H9 (cell line): ENCODE measurements at regions not wholly inside any gene's neighbourhood (a gene's known extent, or its start where the extent isn't known, plus 50 kb on each side); places are given as distances from the start of the nearest gene placed in this dataset.

Experiments used
- DNase-seq: peaks from one replicate; pipeline ENCODE4 v3.0.0-alpha.2; 2017
- H2AFZ ChIP-seq: one replicate; pipeline ENCODE4 v1.6.1; 2013; ENCODE audit warnings: mild to moderate bottlenecking, low read length, control low read depth, moderate library complexity
- H2AK5ac ChIP-seq: 2 replicates; pipeline ENCODE4 v1.6.1; 2013; ENCODE audit warnings: low read length, control low read depth, mixed read lengths; ENCODE audit not compliant: insufficient read length
- H2BK120ac ChIP-seq: one replicate; pipeline ENCODE4 v1.6.1; 2013; ENCODE audit warnings: low read depth, mild to moderate bottlenecking, low read length, control low read depth, inconsistent platforms; ENCODE audit not compliant: poor library complexity, severe bottlenecking
- H2BK12ac ChIP-seq: 2 replicates; pipeline ENCODE4 v1.6.1; 2013; ENCODE audit warnings: low read length, control low read depth, mixed read lengths, low read depth; ENCODE audit not compliant: insufficient read length
- H2BK15ac ChIP-seq: 2 replicates; pipeline ENCODE4 v1.6.1; 2013; ENCODE audit warnings: low read depth, low read length, control low read depth
- H2BK20ac ChIP-seq: one replicate; pipeline ENCODE4 v1.6.1; 2013; ENCODE audit warnings: low read depth, mild to moderate bottlenecking, low read length, control low read depth, inconsistent platforms; ENCODE audit not compliant: poor library complexity, severe bottlenecking
- H2BK5ac ChIP-seq: 2 replicates; pipeline ENCODE4 v1.6.1; 2013; ENCODE audit warnings: low read length, control low read depth, mixed read lengths; ENCODE audit not compliant: insufficient read length
- H3K14ac ChIP-seq: 2 replicates; pipeline ENCODE4 v1.6.1; 2013; ENCODE audit warnings: low read length, control low read depth; ENCODE audit not compliant: insufficient read depth
- H3K18ac ChIP-seq: 2 replicates; pipeline ENCODE4 v1.6.1; 2013; ENCODE audit warnings: low read depth, mild to moderate bottlenecking, mixed read lengths, low read length, control low read depth; ENCODE audit not compliant: insufficient read length
- H3K23ac ChIP-seq: 2 replicates; pipeline ENCODE4 v1.6.1; 2013; ENCODE audit warnings: low read length, control low read depth, mixed read lengths, low read depth; ENCODE audit not compliant: insufficient read length
- H3K23me2 ChIP-seq: 2 replicates; pipeline ENCODE4 v1.6.1; 2013; ENCODE audit warnings: low read depth, mild to moderate bottlenecking, mixed read lengths, low read length, control low read depth; ENCODE audit not compliant: insufficient read length, poor library complexity, severe bottlenecking
- H3K27ac ChIP-seq: 2 replicates; pipeline ENCODE4 v1.5.1; 2013; ENCODE audit warnings: low read length, control low read depth, mixed read lengths, low read depth; ENCODE audit not compliant: insufficient read length
- H3K27me3 ChIP-seq: 2 replicates; pipeline ENCODE4 v1.6.1; 2013; ENCODE audit warnings: low read length, control low read depth, inconsistent platforms; ENCODE audit not compliant: insufficient read depth
- H3K4ac ChIP-seq: 2 replicates; pipeline ENCODE4 v1.6.1; 2013; ENCODE audit warnings: low read depth, mild to moderate bottlenecking, control low read depth, inconsistent platforms, low read length, moderate library complexity
- H3K4me1 ChIP-seq: 2 replicates; pipeline ENCODE4 v1.6.1; 2013; ENCODE audit warnings: low read length, control low read depth, inconsistent platforms; ENCODE audit not compliant: insufficient read depth
- H3K4me2 ChIP-seq: 2 replicates; pipeline ENCODE4 v1.6.1; 2013; ENCODE audit warnings: low read length, control low read depth, mixed read lengths; ENCODE audit not compliant: insufficient read length, insufficient read depth
- H3K56ac ChIP-seq: 2 replicates; pipeline ENCODE4 v1.6.1; 2013; ENCODE audit warnings: low read depth, mild to moderate bottlenecking, mixed read lengths, low read length, control low read depth; ENCODE audit not compliant: insufficient read length
- H3K79me1 ChIP-seq: 2 replicates; pipeline ENCODE4 v1.6.1; 2013; ENCODE audit warnings: low read depth, mild to moderate bottlenecking, moderate library complexity, low read length, control low read depth, inconsistent platforms; ENCODE audit not compliant: insufficient read depth, poor library complexity, severe bottlenecking
- H3K79me2 ChIP-seq: 2 replicates; pipeline ENCODE4 v1.6.1; 2013; ENCODE audit warnings: low read length, control low read depth, inconsistent platforms; ENCODE audit not compliant: insufficient read depth
- H3K9ac ChIP-seq: 2 replicates; pipeline ENCODE4 v1.6.1; 2013; ENCODE audit warnings: low read length, control low read depth, mixed read lengths; ENCODE audit not compliant: insufficient read length; ENCODE audit errors: extremely low read depth
- H3K9me3 ChIP-seq: one replicate; pipeline ENCODE4 v1.6.1; 2013; ENCODE audit warnings: low read depth, low read length, inconsistent platforms; ENCODE audit not compliant: control insufficient read depth
- H3T11ph ChIP-seq: one replicate; pipeline ENCODE4 v1.6.1; 2013; ENCODE audit warnings: mild to moderate bottlenecking, low read length, control low read depth, inconsistent platforms
- H4K20me1 ChIP-seq: one replicate; pipeline ENCODE4 v1.6.1; 2013; ENCODE audit not compliant: control insufficient read depth, insufficient read length, insufficient read depth
- H4K5ac ChIP-seq: 2 replicates; pipeline ENCODE4 v1.6.1; 2013; ENCODE audit warnings: low read depth, mild to moderate bottlenecking, mixed read lengths, low read length, control low read depth; ENCODE audit not compliant: insufficient read length
- H4K8ac ChIP-seq: replicated peaks from 2 replicates; pipeline ENCODE4 v1.6.1; 2013; ENCODE audit warnings: low read length, control low read depth, mixed read lengths, low read depth; ENCODE audit not compliant: insufficient read length
- H4K91ac ChIP-seq: 2 replicates; pipeline ENCODE4 v1.6.1; 2013; ENCODE audit warnings: low read depth, mild to moderate bottlenecking, moderate library complexity, mixed read lengths, low read length, control low read depth; ENCODE audit not compliant: insufficient read length
- H3K27ac Mint-ChIP-seq, 3 experiments: 2 replicates in 2 of 3; 3 replicates in 1 of 3; pipeline ENCODE4 v1.8.0; 2020 to 2021; ENCODE audit warnings: mixed read lengths in 3 of 3, mild to moderate bottlenecking in 1 of 3, moderate library complexity in 1 of 3
- H3K27me3 Mint-ChIP-seq: 2 replicates; pipeline ENCODE4 v1.8.0; 2021; ENCODE audit warnings: low read depth, mild to moderate bottlenecking, moderate library complexity, mixed read lengths
- H3K36me3 Mint-ChIP-seq, 3 experiments: 2 replicates in 2 of 3; 3 replicates in 1 of 3; pipeline ENCODE4 v1.8.0; 2020 to 2021; ENCODE audit warnings: low read depth in 3 of 3, mixed read lengths in 3 of 3; ENCODE audit not compliant: insufficient read depth in 1 of 3
- H3K4me1 Mint-ChIP-seq, 2 experiments: 2 replicates each; pipeline ENCODE4 v1.8.0; 2020; ENCODE audit warnings: mixed read lengths in 2 of 2
- H3K4me3 Mint-ChIP-seq, 2 experiments: 2 replicates in 1 of 2; 3 replicates in 1 of 2; pipeline ENCODE4 v1.8.0; 2020 to 2021; ENCODE audit warnings: mild to moderate bottlenecking in 2 of 2, mixed read lengths in 2 of 2, moderate library complexity in 1 of 2
- H3K9me3 Mint-ChIP-seq, 2 experiments: 2 replicates in 1 of 2; 3 replicates in 1 of 2; pipeline ENCODE4 v1.8.0; 2020; ENCODE audit warnings: mild to moderate bottlenecking in 2 of 2, mixed read lengths in 2 of 2, moderate library complexity in 1 of 2
- WGBS: extraction: QIAGEN DNeasy Blood & Tissue Kit; methylation state at CpG from one replicate; pipeline ENCODE4 v1.1.7; 2013; ENCODE audit warnings: missing lambda C conversion rate, low lambda C conversion rate, mixed read lengths; ENCODE audit not compliant: insufficient read length; ENCODE audit errors: extremely low coverage; 5-methylcytosine and 5-hydroxymethylcytosine counted together
- TF ChIP-seq, protein P1 (sequence below): fragments of 200-600 bp; sonication (generic); conservative IDR thresholded peaks from 3 replicates; pipeline ENCODE4 v1.8.0; 2021; ENCODE audit warnings: antibody characterized with exemption, mild to moderate bottlenecking

DNA sequence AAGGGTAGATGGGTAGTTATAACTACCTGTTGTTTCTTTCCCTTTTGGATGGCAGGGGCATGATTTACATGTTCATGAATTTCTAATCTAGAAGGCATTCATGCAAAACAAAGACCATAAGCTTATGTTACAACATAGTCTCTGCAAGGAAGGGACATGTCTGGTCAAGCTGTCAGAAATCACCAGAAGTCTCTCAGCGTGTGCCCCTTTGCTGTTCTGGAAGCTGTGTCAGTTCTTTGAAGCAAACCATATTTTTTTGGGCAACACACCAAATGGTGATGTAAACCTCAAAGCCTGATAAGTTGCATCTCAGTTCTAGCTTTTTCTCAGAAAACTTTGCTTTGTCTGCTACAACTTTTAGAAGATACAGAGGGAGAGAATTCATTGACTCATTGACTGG lies 173.5 kb upstream of the CTAGE1 start:
- no peak overlapping the region for H3K18ac ChIP-seq
- no peak overlapping the region for H2AFZ ChIP-seq
- H3K14ac ChIP-seq = no peak overlapping the region
- Mint-ChIP-seq H3K27me3 (peaks cover 2% of the 10 kb centered on the region; the same call in 1 of the 2 replicates), H3K27ac (no peak overlapping the region), H3K36me3 (no peaks in the 10 kb centered on the region), H3K4me1 (peaks cover 4 to 5% of the 10 kb centered on the region in 2 experiments; a peak in 2 of 4 replicates), H3K4me3 (no peak overlapping the region), H3K9me3 (no peaks in the 10 kb centered on the region; a peak in 1 of 5 replicates)
- no peak for DNase-seq
- H3K56ac ChIP-seq = no peak overlapping the region
- H3T11ph ChIP-seq = no peak overlapping the region
- no peaks in the 10 kb centered on the region for H3K27me3 ChIP-seq
- no peak overlapping the region for H3K23ac ChIP-seq
- no peak overlapping the region for H3K27ac ChIP-seq
- no peak overlapping the region for H2BK15ac ChIP-seq
- H2BK20ac ChIP-seq = no peak overlapping the region
- no peak overlapping the region for H3K4me2 ChIP-seq
- no peaks in the 10 kb centered on the region for H3K4me1 ChIP-seq
- no peak overlapping the region for H3K4ac ChIP-seq
- H3K23me2 ChIP-seq = no peaks in the 10 kb centered on the region
- H2BK5ac ChIP-seq = no peak overlapping the region
- H4K91ac ChIP-seq = no peak overlapping the region
- H2BK12ac ChIP-seq = no peak overlapping the region
- no peaks in the 10 kb centered on the region for H3K9me3 ChIP-seq
- no peak overlapping the region for H4K5ac ChIP-seq
- H4K20me1 ChIP-seq = no peaks in the 10 kb centered on the region
- no peaks in the 10 kb centered on the region for H3K79me1 ChIP-seq
- H2BK120ac ChIP-seq = no peak overlapping the region
- WGBS = no CpG with 5 or more reads among the region's 1 CpG
- TF ChIP-seq, protein P1, sequence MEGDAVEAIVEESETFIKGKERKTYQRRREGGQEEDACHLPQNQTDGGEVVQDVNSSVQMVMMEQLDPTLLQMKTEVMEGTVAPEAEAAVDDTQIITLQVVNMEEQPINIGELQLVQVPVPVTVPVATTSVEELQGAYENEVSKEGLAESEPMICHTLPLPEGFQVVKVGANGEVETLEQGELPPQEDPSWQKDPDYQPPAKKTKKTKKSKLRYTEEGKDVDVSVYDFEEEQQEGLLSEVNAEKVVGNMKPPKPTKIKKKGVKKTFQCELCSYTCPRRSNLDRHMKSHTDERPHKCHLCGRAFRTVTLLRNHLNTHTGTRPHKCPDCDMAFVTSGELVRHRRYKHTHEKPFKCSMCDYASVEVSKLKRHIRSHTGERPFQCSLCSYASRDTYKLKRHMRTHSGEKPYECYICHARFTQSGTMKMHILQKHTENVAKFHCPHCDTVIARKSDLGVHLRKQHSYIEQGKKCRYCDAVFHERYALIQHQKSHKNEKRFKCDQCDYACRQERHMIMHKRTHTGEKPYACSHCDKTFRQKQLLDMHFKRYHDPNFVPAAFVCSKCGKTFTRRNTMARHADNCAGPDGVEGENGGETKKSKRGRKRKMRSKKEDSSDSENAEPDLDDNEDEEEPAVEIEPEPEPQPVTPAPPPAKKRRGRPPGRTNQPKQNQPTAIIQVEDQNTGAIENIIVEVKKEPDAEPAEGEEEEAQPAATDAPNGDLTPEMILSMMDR = no peak
- H2AK5ac ChIP-seq = no peak overlapping the region
- H4K8ac ChIP-seq = no peak overlapping the region
- H3K79me2 ChIP-seq = no peaks in the 10 kb centered on the region
- H3K9ac ChIP-seq = no peak overlapping the region
